ENCODE measurements at regions not wholly inside any gene's neighbourhood (a gene's known extent, or its start where the extent isn't known, plus 50 kb on each side); places are given as distances from the start of the nearest gene placed in this dataset.
"Not testable (repeated sequence)": the region's sequence is repeated elsewhere in the genome, so short reads cannot be mapped to it uniquely, and the experiment has no call there.

DNA sequence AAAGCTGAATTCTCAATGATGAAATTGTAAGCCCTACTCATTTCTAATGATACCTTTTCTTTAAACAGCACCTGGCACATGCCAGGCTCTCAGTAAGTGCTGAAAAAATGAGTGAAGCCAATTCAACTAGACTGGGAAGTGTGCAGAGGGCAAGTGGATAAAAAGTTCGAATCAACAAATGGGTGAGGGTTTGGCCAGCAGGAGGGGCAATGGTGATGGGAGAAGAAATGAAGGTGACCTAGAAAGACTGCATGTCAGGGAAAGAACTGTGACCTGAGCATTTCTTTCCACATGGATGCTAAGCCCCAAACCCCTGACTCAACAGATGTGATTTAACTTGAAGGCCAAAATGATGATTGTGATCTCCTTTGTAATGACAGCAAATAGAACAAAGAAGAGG lies 54.6 kb downstream of the DKK1 start:
- POLR2A ChIA-PET, result no interaction called here
- intact Hi-C loops (cut with DNase I, micrococcal nuclease), result no loop called here
- Mint-ChIP-seq H3K9me3 (ENCODE audit: low read depth) (peaks cover 2% of the 10 kb centered on the region), H3K36me3 (ENCODE audit: low read depth) (no peaks in the 10 kb centered on the region), H3K27ac (no peak overlapping the region), H3K4me3 (no peak overlapping the region), H3K27me3 (no peaks in the 10 kb centered on the region), H3K4me1 (no peaks in the 10 kb centered on the region)
- no peak for ATAC-seq
- CTCF ChIA-PET, result no interaction called here
- DNase-seq, result no peak

DNA sequence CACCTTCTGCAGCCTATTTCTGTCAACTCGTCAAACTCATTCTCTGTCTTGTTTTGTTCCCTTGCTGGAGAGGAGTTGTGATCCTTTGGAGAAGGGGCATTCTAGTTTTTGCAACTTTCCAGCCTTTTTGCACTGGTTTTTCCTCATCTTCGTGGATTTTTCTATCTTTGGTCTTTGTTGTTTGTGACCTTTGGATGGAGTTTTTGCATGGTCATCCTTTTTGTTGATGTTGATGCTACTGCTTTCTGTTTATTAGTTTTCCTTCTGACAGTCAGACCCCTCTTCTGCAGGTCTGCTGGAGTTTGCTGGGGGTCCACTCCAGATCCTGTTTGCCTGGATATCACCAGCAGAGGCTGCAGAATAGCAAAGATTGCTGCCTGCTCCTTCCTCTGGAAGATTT lies 60.1 kb downstream of the DKK1 start:
- DNase-seq; POLR2A ChIA-PET; H3K4me3 Mint-ChIP-seq; H3K9me3 Mint-ChIP-seq (ENCODE audit: low read depth); H3K27me3 Mint-ChIP-seq; H3K27ac Mint-ChIP-seq; H3K4me1 Mint-ChIP-seq; CTCF ChIA-PET; intact Hi-C loops (cut with DNase I, micrococcal nuclease); H3K36me3 Mint-ChIP-seq (ENCODE audit: low read depth); ATAC-seq: not testable (repeated sequence)

DNA sequence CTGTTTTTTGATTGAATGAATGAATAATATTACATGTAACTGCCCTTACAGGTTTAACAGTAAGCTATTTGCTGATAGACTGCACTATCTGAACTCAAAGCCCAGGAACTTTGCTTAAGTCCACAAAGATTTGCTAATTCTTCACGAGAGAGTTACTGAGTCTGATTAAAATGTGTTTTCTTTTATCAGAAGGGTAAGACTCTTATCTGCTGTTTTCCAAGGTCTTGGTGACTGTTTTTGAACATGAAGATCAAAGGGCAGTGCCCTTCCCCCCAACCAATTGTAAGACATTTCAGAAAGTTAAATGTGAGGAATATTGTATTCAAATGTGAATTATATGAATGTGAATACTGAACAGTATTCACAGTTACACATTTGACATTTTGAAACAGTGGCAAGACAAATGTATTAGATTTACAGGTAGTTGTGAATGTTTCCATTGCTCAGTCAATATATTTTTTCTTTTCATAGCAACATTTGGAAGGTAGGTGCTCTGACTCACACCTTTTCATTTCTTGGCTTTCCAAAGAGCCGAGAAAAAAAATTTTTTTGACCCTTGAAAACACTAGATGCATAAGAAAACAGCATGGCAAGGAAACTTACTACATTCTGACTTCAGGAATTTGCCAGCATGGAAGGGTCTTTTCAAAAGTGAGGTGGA lies 62.7 kb downstream of the DKK1 start:
- CTCF ChIA-PET, result no interaction called here
- intact Hi-C loops (cut with DNase I, micrococcal nuclease), result no loop called here
- Mint-ChIP-seq H3K27ac (no peak overlapping the region), H3K9me3 (ENCODE audit: low read depth) (peaks cover 2% of the 10 kb centered on the region), H3K36me3 (ENCODE audit: low read depth) (no peaks in the 10 kb centered on the region), H3K4me1 (no peaks in the 10 kb centered on the region), H3K4me3 (no peak overlapping the region), H3K27me3 (no peaks in the 10 kb centered on the region)
- ATAC-seq (no peak), DNase-seq (no peak)
- POLR2A ChIA-PET, result no interaction called here

DNA sequence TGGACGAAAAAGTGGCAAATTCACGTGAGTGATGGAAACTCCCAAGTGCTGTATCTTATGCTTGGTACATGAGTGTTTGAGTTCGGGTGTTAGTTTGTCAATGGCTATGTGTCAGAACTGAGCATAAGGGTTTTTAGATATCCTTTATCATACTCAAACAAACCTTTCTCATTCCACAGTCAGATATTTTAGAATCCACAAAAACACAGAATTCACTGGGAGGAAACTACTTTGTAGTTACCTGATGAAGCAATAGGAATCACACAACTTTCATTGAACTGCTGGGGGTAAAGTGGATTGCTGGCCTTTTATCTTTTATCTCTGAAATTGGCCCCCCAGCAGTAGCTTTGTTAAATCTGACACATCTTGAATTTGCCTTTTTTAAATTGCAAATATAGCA lies 64.0 kb downstream of the DKK1 start:
- POLR2A ChIA-PET, result no interaction called here
- no peak overlapping the region for H3K27ac Mint-ChIP-seq
- H3K9me3 Mint-ChIP-seq (ENCODE audit: low read depth), result peaks cover 2% of the 10 kb centered on the region
- H3K27me3 Mint-ChIP-seq, result no peaks in the 10 kb centered on the region
- no peak overlapping the region for H3K4me3 Mint-ChIP-seq
- no peaks in the 10 kb centered on the region for H3K36me3 Mint-ChIP-seq (ENCODE audit: low read depth)
- DNase-seq, result no peak
- CTCF ChIA-PET, result no interaction called here
- no peaks in the 10 kb centered on the region for H3K4me1 Mint-ChIP-seq
- ATAC-seq, result no peak
- intact Hi-C loops (cut with DNase I, micrococcal nuclease), result no loop called here

DNA sequence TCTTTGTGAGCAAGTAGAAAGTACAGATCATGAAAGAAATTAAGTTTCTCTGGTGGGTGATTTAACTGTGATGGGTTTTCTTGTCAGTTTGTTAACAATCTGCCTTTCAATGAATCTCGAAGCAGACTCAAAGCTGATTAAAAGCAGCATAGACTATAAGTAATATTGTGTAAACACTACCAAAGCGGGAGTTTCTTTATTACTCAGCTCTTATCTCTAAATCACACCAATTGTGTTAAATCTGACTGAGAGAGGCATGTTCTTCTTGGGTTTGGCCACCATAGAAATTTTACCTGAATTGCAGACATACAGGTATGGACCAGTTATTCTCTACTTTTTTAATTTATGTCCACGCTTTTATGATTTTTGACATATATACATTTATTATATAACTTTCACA lies 65.2 kb downstream of the DKK1 start:
- ChIA-PET POLR2A (no interaction called here), CTCF (no interaction called here)
- H3K27ac Mint-ChIP-seq, result no peak overlapping the region
- intact Hi-C loops (cut with DNase I, micrococcal nuclease), result no loop called here
- ATAC-seq (no peak), DNase-seq (no peak)
- no peaks in the 10 kb centered on the region for H3K27me3 Mint-ChIP-seq
- H3K4me1 Mint-ChIP-seq, result no peaks in the 10 kb centered on the region
- no peaks in the 10 kb centered on the region for H3K36me3 Mint-ChIP-seq (ENCODE audit: low read depth)
- peaks cover 2% of the 10 kb centered on the region for H3K9me3 Mint-ChIP-seq (ENCODE audit: low read depth)
- no peak overlapping the region for H3K4me3 Mint-ChIP-seq

DNA sequence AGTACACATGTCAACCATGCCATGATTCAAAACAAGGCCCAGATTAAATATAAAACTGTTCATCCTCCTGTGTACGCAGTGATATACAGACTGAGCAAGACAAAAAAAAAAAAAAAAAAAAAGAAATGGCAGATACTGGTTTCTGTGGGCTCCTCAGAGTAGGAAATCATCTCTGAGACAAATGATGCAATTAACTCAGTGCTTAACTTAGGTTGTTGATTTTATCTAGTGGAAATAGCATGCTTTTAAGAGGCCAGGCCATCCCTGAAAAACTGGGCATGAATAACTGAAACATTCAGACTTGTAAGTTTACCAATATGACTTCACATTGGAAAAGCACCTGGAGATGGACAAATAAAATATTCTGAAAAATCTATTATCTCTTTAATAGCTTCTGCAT lies 69.0 kb downstream of the DKK1 start:
- no peaks in the 10 kb centered on the region for H3K27me3 Mint-ChIP-seq
- intact Hi-C loops (cut with DNase I, micrococcal nuclease), result no loop called here
- H3K4me3 Mint-ChIP-seq, result no peak overlapping the region
- ATAC-seq (no peak), DNase-seq (no peak)
- no peaks in the 10 kb centered on the region for H3K9me3 Mint-ChIP-seq (ENCODE audit: low read depth)
- no peaks in the 10 kb centered on the region for H3K4me1 Mint-ChIP-seq
- ChIA-PET CTCF (interaction anchor here (0.6 kb wide), 1 partner anchor 67 kb away, joined by 3 read pairs; no protein-coding TSS in a partner anchor), POLR2A (no interaction called here)
- no peak overlapping the region for H3K27ac Mint-ChIP-seq
- H3K36me3 Mint-ChIP-seq (ENCODE audit: low read depth), result no peaks in the 10 kb centered on the region

DNA sequence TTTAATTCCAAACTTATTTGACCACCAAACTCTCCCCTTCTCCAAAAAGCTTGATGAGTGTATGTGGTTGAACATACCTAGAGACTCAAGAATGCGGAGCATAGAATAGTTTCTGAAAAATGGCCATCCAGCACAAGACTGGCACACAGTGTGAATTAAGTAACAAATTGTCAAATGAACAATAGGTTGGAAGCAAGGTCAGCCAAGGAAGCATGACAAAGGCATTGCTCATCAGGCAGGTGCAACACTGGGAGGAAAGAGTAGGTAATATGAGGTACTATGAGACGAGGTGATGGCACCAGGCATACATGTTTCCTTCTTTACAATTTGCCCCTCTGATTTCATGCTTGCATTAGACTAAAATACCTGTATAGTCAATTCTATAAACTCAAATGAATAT lies 73.7 kb downstream of the DKK1 start:
- no peak for DNase-seq
- no peaks in the 10 kb centered on the region for H3K36me3 Mint-ChIP-seq (ENCODE audit: low read depth)
- H3K27me3 Mint-ChIP-seq, result no peaks in the 10 kb centered on the region
- no peak for ATAC-seq
- H3K4me3 Mint-ChIP-seq, result no peak overlapping the region
- ChIA-PET POLR2A (no interaction called here), CTCF (no interaction called here)
- H3K27ac Mint-ChIP-seq, result no peak overlapping the region
- H3K4me1 Mint-ChIP-seq, result no peaks in the 10 kb centered on the region
- intact Hi-C loops (cut with DNase I, micrococcal nuclease), result no loop called here
- no peaks in the 10 kb centered on the region for H3K9me3 Mint-ChIP-seq (ENCODE audit: low read depth)

DNA sequence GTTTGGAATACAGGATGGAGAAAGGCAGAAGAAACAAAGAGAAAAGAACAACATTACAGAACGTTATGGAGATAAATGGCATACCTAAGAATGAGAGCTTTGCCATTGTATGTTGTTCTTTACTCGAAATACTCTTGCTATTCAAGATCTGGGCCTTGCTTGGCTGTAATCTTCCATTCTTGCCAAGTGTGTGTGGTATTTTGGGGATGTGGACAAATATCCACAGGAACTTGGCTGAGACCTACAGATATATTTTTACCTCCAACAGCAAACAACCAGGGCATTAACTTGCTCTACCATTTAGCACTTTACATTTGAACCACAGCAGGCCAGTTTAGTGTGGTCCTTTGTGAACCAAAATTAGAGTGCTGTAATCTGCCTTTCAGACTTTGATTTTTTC lies 76.3 kb downstream of the DKK1 start:
- POLR2A ChIA-PET, result no interaction called here

DNA sequence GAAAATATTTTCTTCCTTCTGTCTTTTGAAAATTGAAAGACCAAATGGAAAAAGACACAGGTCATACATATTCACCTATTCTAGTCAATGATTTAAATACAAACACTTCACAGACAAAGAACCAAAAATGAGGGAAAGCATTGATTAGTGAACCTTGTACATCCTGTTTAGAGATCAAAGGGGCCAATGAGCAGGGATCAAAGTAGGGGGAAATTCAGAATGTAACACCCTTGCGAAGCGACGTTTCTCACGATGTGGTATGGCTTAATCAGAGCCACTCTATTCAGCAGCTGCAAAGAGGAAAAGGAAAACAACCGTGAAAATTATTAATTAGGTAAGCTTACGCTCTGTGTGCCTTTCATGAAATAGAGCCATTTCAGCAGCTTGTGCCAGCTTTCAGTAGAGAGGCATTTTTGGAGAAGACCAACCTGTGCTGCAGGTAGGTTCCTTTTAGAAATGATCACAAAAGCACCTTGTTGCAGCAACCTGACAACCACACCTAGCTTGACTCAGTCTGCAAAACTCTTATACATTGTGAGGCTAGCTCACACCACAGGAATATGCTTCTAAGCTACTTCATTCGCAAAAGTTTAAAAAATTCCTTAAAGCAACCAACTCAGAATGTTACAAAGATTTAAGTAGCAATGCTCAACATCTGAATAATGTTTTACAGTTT lies 78.0 kb downstream of the DKK1 start:
- H3K4me1 Mint-ChIP-seq, result no peaks in the 10 kb centered on the region
- no peak overlapping the region for H3K27ac Mint-ChIP-seq
- POLR2A ChIA-PET, result no interaction called here
- H3K9me3 Mint-ChIP-seq (ENCODE audit: low read depth), result no peaks in the 10 kb centered on the region
- ATAC-seq, result no peak
- CTCF ChIA-PET, result no interaction called here
- no peak for DNase-seq
- intact Hi-C loops (cut with DNase I, micrococcal nuclease), result no loop called here
- no peaks in the 10 kb centered on the region for H3K27me3 Mint-ChIP-seq
- H3K36me3 Mint-ChIP-seq (ENCODE audit: low read depth), result no peaks in the 10 kb centered on the region
- no peak overlapping the region for H3K4me3 Mint-ChIP-seq

More for the DNA sequence above, 76.3 kb downstream of the DKK1 start:
- DNase-seq (no peak), ATAC-seq (no peak)
- Mint-ChIP-seq H3K4me3 (no peak overlapping the region), H3K27me3 (no peaks in the 10 kb centered on the region), H3K27ac (no peak overlapping the region), H3K36me3 (ENCODE audit: low read depth) (no peaks in the 10 kb centered on the region), H3K9me3 (ENCODE audit: low read depth) (no peaks in the 10 kb centered on the region), H3K4me1 (no peaks in the 10 kb centered on the region)
- CTCF ChIA-PET, result no interaction called here
- intact Hi-C loops (cut with DNase I, micrococcal nuclease), result no loop called here

DNA sequence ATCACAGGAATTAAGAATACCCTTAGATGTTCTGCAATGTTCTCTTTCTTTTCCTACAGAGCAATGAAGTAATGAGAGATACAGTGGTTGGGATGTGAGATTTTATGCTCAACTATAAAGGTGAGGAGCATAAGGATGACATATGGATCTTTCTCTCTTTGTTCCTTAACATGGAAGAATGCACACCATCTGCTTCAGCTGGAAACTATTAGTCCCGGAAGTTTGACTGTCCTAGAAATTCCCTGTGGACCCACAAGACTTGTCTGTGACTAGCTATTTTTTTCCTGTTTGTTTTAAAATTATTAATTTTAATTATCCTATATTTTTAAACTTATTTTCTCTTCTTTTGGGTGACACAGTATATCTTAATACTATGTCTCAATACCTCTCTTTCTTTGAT lies 80.2 kb downstream of the DKK1 start:
- H3K9me3 Mint-ChIP-seq (ENCODE audit: low read depth), result no peaks in the 10 kb centered on the region
- ChIA-PET CTCF (no interaction called here), POLR2A (no interaction called here)
- no peaks in the 10 kb centered on the region for H3K4me1 Mint-ChIP-seq
- no peak overlapping the region for H3K27ac Mint-ChIP-seq
- no peaks in the 10 kb centered on the region for H3K27me3 Mint-ChIP-seq
- H3K36me3 Mint-ChIP-seq (ENCODE audit: low read depth), result no peaks in the 10 kb centered on the region
- intact Hi-C loops (cut with DNase I, micrococcal nuclease), result no loop called here
- ATAC-seq (no peak), DNase-seq (no peak)
- no peak overlapping the region for H3K4me3 Mint-ChIP-seq

DNA sequence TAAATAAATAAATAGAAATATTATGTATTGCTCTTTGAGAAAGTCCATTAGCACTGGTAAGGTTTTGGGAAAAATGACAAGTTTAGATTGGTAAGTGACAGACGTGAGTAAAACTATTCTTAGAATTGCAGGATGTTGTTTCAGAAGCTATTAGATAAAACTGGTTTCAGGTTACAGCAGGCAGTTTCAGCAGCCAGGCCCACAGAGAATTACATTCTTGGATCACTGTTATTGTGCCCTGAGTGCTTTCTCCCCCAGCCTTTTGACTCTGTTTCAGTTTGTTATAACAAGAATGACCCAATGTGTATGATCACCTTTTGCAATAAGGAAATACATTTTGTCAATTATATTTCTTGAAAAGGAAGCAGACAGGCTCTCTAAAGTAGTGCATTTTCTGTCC lies 86.5 kb downstream of the DKK1 start:
- Mint-ChIP-seq H3K9me3 (ENCODE audit: low read depth) (peaks cover 8% of the 10 kb centered on the region), H3K27ac (no peak overlapping the region), H3K27me3 (no peaks in the 10 kb centered on the region), H3K4me1 (no peaks in the 10 kb centered on the region), H3K36me3 (ENCODE audit: low read depth) (no peaks in the 10 kb centered on the region), H3K4me3 (no peak overlapping the region)
- POLR2A ChIA-PET, result no interaction called here
- ATAC-seq (no peak), DNase-seq (no peak)
- CTCF ChIA-PET, result no interaction called here
- intact Hi-C loops (cut with DNase I, micrococcal nuclease), result no loop called here

DNA sequence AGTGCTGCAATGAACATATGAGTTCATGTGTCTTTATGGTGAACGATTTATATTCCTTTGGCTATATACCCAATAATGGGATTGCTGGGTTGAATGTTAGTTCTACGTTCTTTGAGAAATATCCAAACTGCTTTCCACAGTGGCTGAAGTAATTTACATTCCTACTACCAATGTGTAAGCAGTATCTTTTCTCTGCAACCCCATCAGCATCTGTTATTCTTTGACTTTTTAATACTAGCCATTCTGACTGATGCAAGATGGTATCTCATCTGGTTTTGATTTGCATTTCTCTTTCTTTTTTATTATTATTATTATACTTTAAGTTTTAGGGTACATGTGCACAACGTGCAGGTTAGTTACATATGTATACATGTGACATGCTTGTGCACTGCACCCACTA lies 89.7 kb downstream of the DKK1 start:
- H3K27me3 Mint-ChIP-seq; intact Hi-C loops (cut with DNase I, micrococcal nuclease); ATAC-seq: not testable (repeated sequence)

DNA sequence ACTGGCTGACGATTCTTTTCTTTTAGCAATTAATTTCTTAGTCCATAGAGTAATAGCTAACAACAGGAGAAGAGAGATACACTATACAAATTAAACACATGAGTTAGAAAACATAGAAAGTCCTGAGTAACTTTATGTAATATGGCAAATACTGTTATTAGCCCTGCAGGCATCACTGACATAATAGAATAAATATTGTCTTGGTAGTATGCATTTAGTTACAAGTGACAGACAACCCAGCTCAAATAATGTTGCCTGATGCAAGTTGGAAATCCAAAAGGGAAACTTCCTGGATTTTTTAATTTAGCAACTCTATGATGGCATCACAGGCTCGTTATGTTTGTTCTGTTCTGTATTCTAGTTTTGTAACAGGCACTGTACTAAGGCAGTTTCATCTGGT lies 95.1 kb downstream of the DKK1 start:
- Mint-ChIP-seq H3K27ac (no peak overlapping the region), H3K36me3 (ENCODE audit: low read depth) (no peaks in the 10 kb centered on the region), H3K4me3 (no peak overlapping the region), H3K27me3 (peaks cover 3% of the 10 kb centered on the region), H3K9me3 (ENCODE audit: low read depth) (peaks cover 3% of the 10 kb centered on the region), H3K4me1 (no peaks in the 10 kb centered on the region)
- ATAC-seq (no peak), DNase-seq (no peak)
- intact Hi-C loops (cut with DNase I, micrococcal nuclease), result no loop called here
- CTCF ChIA-PET, result no interaction called here
- POLR2A ChIA-PET, result no interaction called here

More for the DNA sequence above, 89.7 kb downstream of the DKK1 start:
- H3K27ac Mint-ChIP-seq; H3K4me3 Mint-ChIP-seq; DNase-seq; CTCF ChIA-PET; H3K36me3 Mint-ChIP-seq (ENCODE audit: low read depth); H3K4me1 Mint-ChIP-seq; POLR2A ChIA-PET; H3K9me3 Mint-ChIP-seq (ENCODE audit: low read depth): not testable (repeated sequence)
